ENCODE measurements at regions not wholly inside any gene's neighbourhood (a gene's known extent, or its start where the extent isn't known, plus 50 kb on each side); places are given as distances from the start of the nearest gene placed in this dataset.

DNA sequence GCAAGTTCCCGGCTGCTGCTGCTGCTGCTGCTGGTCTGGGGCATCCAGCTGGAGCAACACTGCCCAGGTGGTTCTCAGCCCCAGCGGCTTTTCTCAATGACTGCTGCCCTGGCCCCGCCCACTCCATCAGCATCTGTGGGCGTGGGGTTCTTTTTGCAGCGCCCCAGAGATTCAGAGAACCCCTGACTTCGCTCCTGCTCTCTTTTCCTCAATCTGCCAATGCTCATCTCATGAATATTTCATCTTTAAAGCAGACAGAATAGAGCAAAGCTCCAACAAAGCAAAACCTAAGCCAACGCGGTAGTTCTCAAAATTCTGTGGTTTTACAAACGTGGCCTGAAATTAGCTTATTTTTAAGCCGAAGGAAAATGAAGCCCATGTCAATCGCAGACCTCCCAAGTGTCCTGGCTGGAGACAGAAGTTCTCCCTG, 363.6 kb downstream of the CTTN start:
- peaks cover 4% of the 10 kb centered on the region; the same call in 1 of the 2 replicates for H4K20me1 ChIP-seq (replicated peaks; ENCODE audit: control insufficient read depth, insufficient read depth, low read length)
- 11% methylated on average over 10 of the region's 11 CpGs for WGBS (ENCODE audit: insufficient coverage, low coverage, missing lambda C conversion rate)
- TF ChIP-seq TRIM28 (IDR thresholded peaks at IDR 0.05) (no peak), ADNP (tag; IDR thresholded peaks at IDR 0.05) (no peak), NR3C1 (CRISPR knock-in tag; IDR thresholded peaks at IDR 0.05) (no peak), PTBP1 (IDR thresholded peaks at IDR 0.05; ENCODE audit: low read depth, low read length) (no peak), ZBTB9 (CRISPR knock-in tag; IDR thresholded peaks at IDR 0.05) (no peak), CBX3 (IDR thresholded peaks at IDR 0.05; ENCODE audit: borderline replicate concordance in 1 of 2, low read length in 2 of 2) (no peak), SMAD4 (CRISPR knock-in tag; conservative IDR thresholded peaks at IDR 0.05) (no peak), RFX5 (IDR thresholded peaks at IDR 0.05; ENCODE audit: low read depth, low read length) (no peak), ZNF766 (CRISPR knock-in tag; conservative IDR thresholded peaks at IDR 0.05) (no peak), ZNF830 (CRISPR knock-in tag; IDR thresholded peaks at IDR 0.05) (no peak), ETS2 (tag; IDR thresholded peaks at IDR 0.05; ENCODE audit: borderline replicate concordance, poor library complexity, severe bottlenecking) (no peak)
- TF ChIP-seq, protein P1, sequence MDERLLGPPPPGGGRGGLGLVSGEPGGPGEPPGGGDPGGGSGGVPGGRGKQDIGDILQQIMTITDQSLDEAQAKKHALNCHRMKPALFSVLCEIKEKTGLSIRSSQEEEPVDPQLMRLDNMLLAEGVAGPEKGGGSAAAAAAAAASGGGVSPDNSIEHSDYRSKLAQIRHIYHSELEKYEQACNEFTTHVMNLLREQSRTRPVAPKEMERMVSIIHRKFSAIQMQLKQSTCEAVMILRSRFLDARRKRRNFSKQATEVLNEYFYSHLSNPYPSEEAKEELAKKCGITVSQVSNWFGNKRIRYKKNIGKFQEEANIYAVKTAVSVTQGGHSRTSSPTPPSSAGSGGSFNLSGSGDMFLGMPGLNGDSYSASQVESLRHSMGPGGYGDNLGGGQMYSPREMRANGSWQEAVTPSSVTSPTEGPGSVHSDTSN (CRISPR knock-in tag; IDR thresholded peaks at IDR 0.05; ENCODE audit: low read depth) = no peak
- TF ChIP-seq, protein P1 (tag; conservative IDR thresholded peaks at IDR 0.05; ENCODE audit: low read depth) = no peak
- TF ChIP-seq, protein P2, sequence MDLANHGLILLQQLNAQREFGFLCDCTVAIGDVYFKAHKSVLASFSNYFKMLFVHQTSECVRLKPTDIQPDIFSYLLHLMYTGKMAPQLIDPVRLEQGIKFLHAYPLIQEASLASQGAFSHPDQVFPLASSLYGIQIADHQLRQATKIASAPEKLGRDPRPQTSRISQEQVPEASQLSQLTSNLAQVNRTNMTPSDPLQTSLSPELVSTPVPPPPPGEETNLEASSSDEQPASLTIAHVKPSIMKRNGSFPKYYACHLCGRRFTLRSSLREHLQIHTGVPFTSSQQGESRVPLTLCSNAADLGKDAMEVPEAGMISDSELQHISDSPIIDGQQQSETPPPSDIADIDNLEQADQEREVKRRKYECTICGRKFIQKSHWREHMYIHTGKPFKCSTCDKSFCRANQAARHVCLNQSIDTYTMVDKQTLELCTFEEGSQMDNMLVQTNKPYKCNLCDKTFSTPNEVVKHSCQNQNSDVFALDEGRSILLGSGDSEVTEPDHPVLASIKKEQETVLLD (IDR thresholded peaks at IDR 0.05) = no peak
- no peaks in the 10 kb centered on the region for H3K36me3 ChIP-seq (ENCODE audit: control insufficient read depth, insufficient read depth, low read length)
- ChIA-PET CTCF (ENCODE audit: low intra/inter-chr PET ratio) (no interaction called here), POLR2A (no interaction called here)
- in situ Hi-C loops (cut with MboI) = no loop called here
- no peak for FAIRE-seq
- intact Hi-C loops (cut with micrococcal nuclease) = no loop called here
- no peaks in the 10 kb centered on the region for H3K9me1 ChIP-seq (ENCODE audit: control insufficient read depth, insufficient read depth, low read length)
- DNase-seq (ENCODE audit: extremely low read depth in 1 of 4, low spot score in 3 of 4) = no peak
- no peaks in the 10 kb centered on the region for H3K9me3 ChIP-seq (replicated peaks; ENCODE audit: control insufficient read depth, insufficient read depth, low read depth, low read length)
- no peak overlapping the region for H3K4me3 ChIP-seq
- H3K79me2 ChIP-seq (ENCODE audit: control insufficient read depth, insufficient read depth, low read length) = no peaks in the 10 kb centered on the region
- no peak overlapping the region for H2AFZ ChIP-seq (ENCODE audit: low read depth, low read length)
- H3K27me3 ChIP-seq (ENCODE audit: control insufficient read depth in 2 of 2, insufficient read depth in 2 of 2, low read length in 2 of 2) = peaks cover 0 to 17% of the 10 kb centered on the region in 2 experiments; a peak in 3 of 5 replicates
- no peak overlapping the region for H3K4me2 ChIP-seq (ENCODE audit: insufficient read depth, low read length)
- no peak overlapping the region for H3K9ac ChIP-seq (ENCODE audit: insufficient read depth in 1 of 2, low read depth in 2 of 2, low read length in 2 of 2)
- no peak for ATAC-seq
- no peak overlapping the region for H3K27ac ChIP-seq (ENCODE audit: extremely low read depth, low read depth, low read length)
- H3K4me1 ChIP-seq (replicated peaks in 1 of 2; ENCODE audit: control insufficient read depth in 2 of 2, insufficient read depth in 2 of 2, low read length in 2 of 2) = no peaks in the 10 kb centered on the region
- BruUV-seq (replicated peaks) = no TSS peak

Measured in K562 (cell line).